SK-N-SH (cell line): ENCODE measurements at regions not wholly inside any gene's neighbourhood (a gene's known extent, or its start where the extent isn't known, plus 50 kb on each side); places are given as distances from the start of the nearest gene placed in this dataset.

Experiments used
- CTCF ChIA-PET: fragments of 300-600, 350-600 bp; formaldehyde crosslinking; extraction: SDS; loops from one replicate; lab custom pipeline; 2021; lab: Yijun Ruan, JAX
- POLR2A ChIA-PET: fragments of 350-600 bp; sonication (Branson Sonifier 250); formaldehyde crosslinking; extraction: SDS; loops from one replicate; lab custom pipeline; 2020; ENCODE audit warnings: antibody characterized with exemption, inconsistent platforms; lab: Yijun Ruan, JAX
- DNase-seq: peaks from one replicate; pipeline ENCODE4 v3.0.0; 2012
- H2AFZ ChIP-seq: fragments of 200-600 bp; sonication (generic); 2 replicates; pipeline ENCODE4 v1.8.1; 2016; ENCODE audit warnings: antibody characterized with exemption, mild to moderate bottlenecking, low read depth
- H3F3A ChIP-seq: fragments of 200-600 bp; sonication (generic); replicated peaks from 2 replicates; pipeline ENCODE3; 2016; ENCODE audit warnings: antibody characterized with exemption, mild to moderate bottlenecking; ENCODE audit not compliant: insufficient read depth
- H3K27ac ChIP-seq, 2 experiments: fragments of 200-500 bp in 1 of 2; fragments of 200-600 bp in 1 of 2; sonication (Bioruptor generic) in 1 of 2; sonication (generic), shearing (Covaris generic) in 1 of 2; 2 replicates each; pipeline versions ENCODE4 v1.5.1 to v1.6.1; 2014 to 2016; ENCODE audit warnings: low read depth in 2 of 2, inconsistent platforms in 1 of 2, low read length in 1 of 2, mild to moderate bottlenecking in 1 of 2, mixed read lengths in 1 of 2
- H3K27me3 ChIP-seq: fragments of 200-600 bp; sonication (generic), shearing (Covaris generic); 2 replicates; pipeline ENCODE4 v1.6.1; 2016; ENCODE audit warnings: mixed run types; ENCODE audit not compliant: insufficient read depth
- H3K36me3 ChIP-seq, 2 experiments: fragments of 200-500 bp in 1 of 2; fragments of 200-600 bp in 1 of 2; sonication (Bioruptor generic) in 1 of 2; sonication (generic) in 1 of 2; replicated peaks in 1 of 2; 2 replicates each; pipeline versions ENCODE3 to v1.5.1; 2014 to 2016; ENCODE audit warnings: low read length in 1 of 2, mild to moderate bottlenecking in 1 of 2; ENCODE audit not compliant: insufficient read depth in 2 of 2, control insufficient read depth in 1 of 2
- H3K4me1 ChIP-seq, 2 experiments: fragments of 200-500 bp in 1 of 2; fragments of 200-600 bp in 1 of 2; sonication (Bioruptor generic) in 1 of 2; sonication (generic), shearing (Covaris generic) in 1 of 2; 2 replicates each; pipeline versions ENCODE4 v1.5.1 to v1.6.1; 2014 to 2016; ENCODE audit warnings: low read depth in 1 of 2, low read length in 1 of 2, mixed run types in 1 of 2; ENCODE audit not compliant: insufficient read depth in 2 of 2, control insufficient read depth in 1 of 2
- H3K4me2 ChIP-seq: fragments of 200-600 bp; sonication (generic), shearing (Covaris generic); 2 replicates; pipeline ENCODE4 v1.6.1; 2017; ENCODE audit warnings: mixed run types
- H3K4me3 ChIP-seq, 2 experiments: fragments of 200-500 bp in 1 of 2; fragments of 200-600 bp in 1 of 2; sonication (Bioruptor generic) in 1 of 2; sonication (generic), shearing (Covaris generic) in 1 of 2; 2 replicates each; pipeline versions ENCODE4 v1.5.1 to v1.8.1; 2014 to 2016; ENCODE audit warnings: low read depth in 2 of 2, inconsistent platforms in 1 of 2, low read length in 1 of 2, mild to moderate bottlenecking in 1 of 2, mixed read lengths in 1 of 2, moderate library complexity in 1 of 2
- H3K79me2 ChIP-seq: fragments of 200-600 bp; sonication (generic); 2 replicates; pipeline ENCODE4 v1.8.1; 2017; ENCODE audit warnings: mild to moderate bottlenecking; ENCODE audit not compliant: insufficient read depth
- H3K9ac ChIP-seq: fragments of 200-600 bp; sonication (generic); 2 replicates; pipeline ENCODE4 v1.6.1; 2017; ENCODE audit warnings: mixed run types
- H3K9me2 ChIP-seq: fragments of 200-600 bp; sonication (generic); 2 replicates; pipeline ENCODE4 v1.6.1; 2017; ENCODE audit warnings: mixed run types
- H3K9me3 ChIP-seq: fragments of 200-600 bp; sonication (generic); 2 replicates; pipeline ENCODE4 v1.6.1; 2017; ENCODE audit warnings: mixed run types, mild to moderate bottlenecking, moderate library complexity
- H4K20me1 ChIP-seq: fragments of 200-600 bp; sonication (generic); 2 replicates; pipeline ENCODE4 v1.6.1; 2017; ENCODE audit warnings: mild to moderate bottlenecking, mixed run types; ENCODE audit not compliant: insufficient read depth
- CHD2 ChIP-seq: fragments of 150-350 bp; IDR thresholded peaks from 2 replicates; pipeline ENCODE4 v1.6.1; 2018; ENCODE audit warnings: low read length; ENCODE audit not compliant: partially characterized antibody
- ELF1 ChIP-seq: IDR thresholded peaks from 2 replicates; pipeline ENCODE4 v1.4.0; 2012
- EP300 ChIP-seq, 2 experiments: IDR thresholded peaks; 2 replicates each; pipeline versions ENCODE4 v1.4.0 to v1.6.1; 2012; ENCODE audit warnings: borderline replicate concordance in 1 of 2, low read depth in 1 of 2, low read length in 1 of 2
- GABPA ChIP-seq: IDR thresholded peaks from 2 replicates; pipeline ENCODE4 v1.4.0; 2012; ENCODE audit warnings: low read depth, mild to moderate bottlenecking
- GATA2 ChIP-seq: sonication (generic); formaldehyde crosslinking; IDR thresholded peaks from 2 replicates; pipeline ENCODE4 v1.5.0; 2020; ENCODE audit warnings: mild to moderate bottlenecking, missing genetic modification reagents
- MEF2A ChIP-seq: IDR thresholded peaks from 2 replicates; pipeline ENCODE4 v1.4.0; 2012; ENCODE audit warnings: low read depth, borderline replicate concordance
- MXI1 ChIP-seq: IDR thresholded peaks from 2 replicates; pipeline ENCODE4 v1.6.1; 2012; ENCODE audit warnings: mild to moderate bottlenecking, low read depth, low read length, improper control_type of control experiment
- NFIC ChIP-seq: IDR thresholded peaks from 2 replicates; pipeline ENCODE4 v1.4.0; 2012; ENCODE audit warnings: borderline replicate concordance
- POLR2AphosphoS5 ChIP-seq: IDR thresholded peaks from 2 replicates; pipeline ENCODE4 v1.6.1; 2012; ENCODE audit warnings: low read depth, low read length
- RCOR1 ChIP-seq: fragments of 150-350 bp; IDR thresholded peaks from 2 replicates; pipeline ENCODE4 v1.6.1; 2017; ENCODE audit warnings: antibody characterized with exemption, low read length
- RXRA ChIP-seq: IDR thresholded peaks from 2 replicates; pipeline ENCODE4 v1.4.0; 2012; ENCODE audit warnings: low read depth, mild to moderate bottlenecking, borderline replicate concordance
- SIN3A ChIP-seq: IDR thresholded peaks from 2 replicates; pipeline ENCODE4 v1.6.1; 2012; ENCODE audit warnings: low read depth, mild to moderate bottlenecking, low read length, moderate library complexity, borderline replicate concordance
- SMC3 ChIP-seq: IDR thresholded peaks from 2 replicates; pipeline ENCODE4 v1.6.1; 2012; ENCODE audit warnings: low read depth, low read length, improper control_type of control experiment
- TCF12 ChIP-seq: IDR thresholded peaks from 2 replicates; pipeline ENCODE4 v1.4.0; 2012
- TF ChIP-seq, protein P1 (sequence below): IDR thresholded peaks from 2 replicates; pipeline ENCODE4 v1.6.1; 2012; ENCODE audit warnings: mild to moderate bottlenecking, low read depth, low read length, moderate library complexity
- TF ChIP-seq, protein P2 (sequence below): fragments of 200-600 bp; sonication (generic); IDR thresholded peaks from 2 replicates; pipeline ENCODE4 v1.6.1; 2017; ENCODE audit warnings: antibody characterized with exemption, mild to moderate bottlenecking, moderate library complexity
- TF ChIP-seq, protein P3 (sequence below): IDR thresholded peaks from 2 replicates; pipeline ENCODE4 v1.4.0; 2012; ENCODE audit warnings: low read depth, borderline replicate concordance
- TF ChIP-seq, protein P4 (sequence below): IDR thresholded peaks from 2 replicates; pipeline ENCODE4; 2012

DNA sequence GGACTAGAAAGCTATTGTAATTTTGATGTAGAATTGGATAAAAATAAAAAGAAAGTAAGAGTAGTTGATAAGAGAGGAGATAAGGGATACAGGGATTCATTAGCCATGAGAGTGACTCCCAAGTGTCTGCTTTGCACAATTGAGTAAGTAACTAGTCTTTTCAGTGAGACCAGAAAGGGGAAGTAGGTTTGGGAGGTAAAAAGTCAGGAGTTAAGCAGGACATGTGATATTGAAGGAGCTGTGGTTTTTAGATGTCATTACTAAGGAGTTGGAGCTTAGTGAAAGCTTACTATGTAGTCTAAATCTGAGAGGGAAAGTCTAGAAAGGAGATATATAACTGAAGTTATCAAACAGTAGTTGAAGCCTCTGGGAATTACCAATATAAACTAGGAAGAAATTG lies 93.4 kb downstream of the SLC5A7 start:
- no peak for DNase-seq
- TF ChIP-seq, protein P1, sequence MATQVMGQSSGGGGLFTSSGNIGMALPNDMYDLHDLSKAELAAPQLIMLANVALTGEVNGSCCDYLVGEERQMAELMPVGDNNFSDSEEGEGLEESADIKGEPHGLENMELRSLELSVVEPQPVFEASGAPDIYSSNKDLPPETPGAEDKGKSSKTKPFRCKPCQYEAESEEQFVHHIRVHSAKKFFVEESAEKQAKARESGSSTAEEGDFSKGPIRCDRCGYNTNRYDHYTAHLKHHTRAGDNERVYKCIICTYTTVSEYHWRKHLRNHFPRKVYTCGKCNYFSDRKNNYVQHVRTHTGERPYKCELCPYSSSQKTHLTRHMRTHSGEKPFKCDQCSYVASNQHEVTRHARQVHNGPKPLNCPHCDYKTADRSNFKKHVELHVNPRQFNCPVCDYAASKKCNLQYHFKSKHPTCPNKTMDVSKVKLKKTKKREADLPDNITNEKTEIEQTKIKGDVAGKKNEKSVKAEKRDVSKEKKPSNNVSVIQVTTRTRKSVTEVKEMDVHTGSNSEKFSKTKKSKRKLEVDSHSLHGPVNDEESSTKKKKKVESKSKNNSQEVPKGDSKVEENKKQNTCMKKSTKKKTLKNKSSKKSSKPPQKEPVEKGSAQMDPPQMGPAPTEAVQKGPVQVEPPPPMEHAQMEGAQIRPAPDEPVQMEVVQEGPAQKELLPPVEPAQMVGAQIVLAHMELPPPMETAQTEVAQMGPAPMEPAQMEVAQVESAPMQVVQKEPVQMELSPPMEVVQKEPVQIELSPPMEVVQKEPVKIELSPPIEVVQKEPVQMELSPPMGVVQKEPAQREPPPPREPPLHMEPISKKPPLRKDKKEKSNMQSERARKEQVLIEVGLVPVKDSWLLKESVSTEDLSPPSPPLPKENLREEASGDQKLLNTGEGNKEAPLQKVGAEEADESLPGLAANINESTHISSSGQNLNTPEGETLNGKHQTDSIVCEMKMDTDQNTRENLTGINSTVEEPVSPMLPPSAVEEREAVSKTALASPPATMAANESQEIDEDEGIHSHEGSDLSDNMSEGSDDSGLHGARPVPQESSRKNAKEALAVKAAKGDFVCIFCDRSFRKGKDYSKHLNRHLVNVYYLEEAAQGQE: no peak
- TF ChIP-seq MEF2A (no peak), ELF1 (no peak), TCF12 (no peak), SMC3 (no peak), RCOR1 (no peak), RXRA (no peak), EP300 (IDR thresholded peaks at IDR 0.05; ENCODE audit: borderline replicate concordance in 1 of 2, low read depth in 1 of 2, low read length in 1 of 2) (no peak), GATA2 (CRISPR knock-in tag) (no peak), MXI1 (no peak), CHD2 (no peak), GABPA (no peak), NFIC (no peak), SIN3A (no peak), POLR2AphosphoS5 (no peak)
- TF ChIP-seq, protein P2, sequence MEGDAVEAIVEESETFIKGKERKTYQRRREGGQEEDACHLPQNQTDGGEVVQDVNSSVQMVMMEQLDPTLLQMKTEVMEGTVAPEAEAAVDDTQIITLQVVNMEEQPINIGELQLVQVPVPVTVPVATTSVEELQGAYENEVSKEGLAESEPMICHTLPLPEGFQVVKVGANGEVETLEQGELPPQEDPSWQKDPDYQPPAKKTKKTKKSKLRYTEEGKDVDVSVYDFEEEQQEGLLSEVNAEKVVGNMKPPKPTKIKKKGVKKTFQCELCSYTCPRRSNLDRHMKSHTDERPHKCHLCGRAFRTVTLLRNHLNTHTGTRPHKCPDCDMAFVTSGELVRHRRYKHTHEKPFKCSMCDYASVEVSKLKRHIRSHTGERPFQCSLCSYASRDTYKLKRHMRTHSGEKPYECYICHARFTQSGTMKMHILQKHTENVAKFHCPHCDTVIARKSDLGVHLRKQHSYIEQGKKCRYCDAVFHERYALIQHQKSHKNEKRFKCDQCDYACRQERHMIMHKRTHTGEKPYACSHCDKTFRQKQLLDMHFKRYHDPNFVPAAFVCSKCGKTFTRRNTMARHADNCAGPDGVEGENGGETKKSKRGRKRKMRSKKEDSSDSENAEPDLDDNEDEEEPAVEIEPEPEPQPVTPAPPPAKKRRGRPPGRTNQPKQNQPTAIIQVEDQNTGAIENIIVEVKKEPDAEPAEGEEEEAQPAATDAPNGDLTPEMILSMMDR: no peak
- TF ChIP-seq, protein P3, sequence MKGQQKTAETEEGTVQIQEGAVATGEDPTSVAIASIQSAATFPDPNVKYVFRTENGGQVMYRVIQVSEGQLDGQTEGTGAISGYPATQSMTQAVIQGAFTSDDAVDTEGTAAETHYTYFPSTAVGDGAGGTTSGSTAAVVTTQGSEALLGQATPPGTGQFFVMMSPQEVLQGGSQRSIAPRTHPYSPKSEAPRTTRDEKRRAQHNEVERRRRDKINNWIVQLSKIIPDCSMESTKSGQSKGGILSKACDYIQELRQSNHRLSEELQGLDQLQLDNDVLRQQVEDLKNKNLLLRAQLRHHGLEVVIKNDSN: no peak
- TF ChIP-seq, protein P4, sequence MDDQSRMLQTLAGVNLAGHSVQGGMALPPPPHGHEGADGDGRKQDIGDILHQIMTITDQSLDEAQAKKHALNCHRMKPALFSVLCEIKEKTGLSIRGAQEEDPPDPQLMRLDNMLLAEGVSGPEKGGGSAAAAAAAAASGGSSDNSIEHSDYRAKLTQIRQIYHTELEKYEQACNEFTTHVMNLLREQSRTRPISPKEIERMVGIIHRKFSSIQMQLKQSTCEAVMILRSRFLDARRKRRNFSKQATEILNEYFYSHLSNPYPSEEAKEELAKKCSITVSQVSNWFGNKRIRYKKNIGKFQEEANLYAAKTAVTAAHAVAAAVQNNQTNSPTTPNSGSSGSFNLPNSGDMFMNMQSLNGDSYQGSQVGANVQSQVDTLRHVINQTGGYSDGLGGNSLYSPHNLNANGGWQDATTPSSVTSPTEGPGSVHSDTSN: no peak
- Histone ChIP-seq H3K4me1 (no peaks in the 10 kb centered on the region), H3K27me3 (no peaks in the 10 kb centered on the region), H2AFZ (no peak overlapping the region), H3K4me2 (no peak overlapping the region), H3K9me3 (no peaks in the 10 kb centered on the region), H3K9me2 (no peaks in the 10 kb centered on the region), H3K9ac (no peak overlapping the region), H3K4me3 (no peak overlapping the region), H3K79me2 (no peaks in the 10 kb centered on the region), H3K36me3 (no peaks in the 10 kb centered on the region), H4K20me1 (no peaks in the 10 kb centered on the region), H3K27ac (no peak overlapping the region), H3F3A (no peaks in the 10 kb centered on the region)
- ChIA-PET POLR2A (no interaction called here), CTCF (interaction anchor here (1.0 to 1.2 kb wide), 2 partner anchors 11 to 90 kb away, joined by 3 to 4 read pairs; no protein-coding TSS in a partner anchor)
